H9 (cell line): ENCODE measurements at regions not wholly inside any gene's neighbourhood (a gene's known extent, or its start where the extent isn't known, plus 50 kb on each side); places are given as distances from the start of the nearest gene placed in this dataset.

Source experiments
- DNase-seq: peaks from one replicate; pipeline ENCODE4 v3.0.0-alpha.2; 2017
- H2AFZ ChIP-seq: one replicate; pipeline ENCODE4 v1.6.1; 2013; ENCODE audit warnings: mild to moderate bottlenecking, low read length, control low read depth, moderate library complexity
- H2AK5ac ChIP-seq: 2 replicates; pipeline ENCODE4 v1.6.1; 2013; ENCODE audit warnings: low read length, control low read depth, mixed read lengths; ENCODE audit not compliant: insufficient read length
- H2BK120ac ChIP-seq: one replicate; pipeline ENCODE4 v1.6.1; 2013; ENCODE audit warnings: low read depth, mild to moderate bottlenecking, low read length, control low read depth, inconsistent platforms; ENCODE audit not compliant: poor library complexity, severe bottlenecking
- H2BK12ac ChIP-seq: 2 replicates; pipeline ENCODE4 v1.6.1; 2013; ENCODE audit warnings: low read length, control low read depth, mixed read lengths, low read depth; ENCODE audit not compliant: insufficient read length
- H2BK15ac ChIP-seq: 2 replicates; pipeline ENCODE4 v1.6.1; 2013; ENCODE audit warnings: low read depth, low read length, control low read depth
- H2BK20ac ChIP-seq: one replicate; pipeline ENCODE4 v1.6.1; 2013; ENCODE audit warnings: low read depth, mild to moderate bottlenecking, low read length, control low read depth, inconsistent platforms; ENCODE audit not compliant: poor library complexity, severe bottlenecking
- H2BK5ac ChIP-seq: 2 replicates; pipeline ENCODE4 v1.6.1; 2013; ENCODE audit warnings: low read length, control low read depth, mixed read lengths; ENCODE audit not compliant: insufficient read length
- H3K14ac ChIP-seq: 2 replicates; pipeline ENCODE4 v1.6.1; 2013; ENCODE audit warnings: low read length, control low read depth; ENCODE audit not compliant: insufficient read depth
- H3K18ac ChIP-seq: 2 replicates; pipeline ENCODE4 v1.6.1; 2013; ENCODE audit warnings: low read depth, mild to moderate bottlenecking, mixed read lengths, low read length, control low read depth; ENCODE audit not compliant: insufficient read length
- H3K23ac ChIP-seq: 2 replicates; pipeline ENCODE4 v1.6.1; 2013; ENCODE audit warnings: low read length, control low read depth, mixed read lengths, low read depth; ENCODE audit not compliant: insufficient read length
- H3K23me2 ChIP-seq: 2 replicates; pipeline ENCODE4 v1.6.1; 2013; ENCODE audit warnings: low read depth, mild to moderate bottlenecking, mixed read lengths, low read length, control low read depth; ENCODE audit not compliant: insufficient read length, poor library complexity, severe bottlenecking
- H3K27ac ChIP-seq: 2 replicates; pipeline ENCODE4 v1.5.1; 2013; ENCODE audit warnings: low read length, control low read depth, mixed read lengths, low read depth; ENCODE audit not compliant: insufficient read length
- H3K27me3 ChIP-seq: 2 replicates; pipeline ENCODE4 v1.6.1; 2013; ENCODE audit warnings: low read length, control low read depth, inconsistent platforms; ENCODE audit not compliant: insufficient read depth
- H3K4ac ChIP-seq: 2 replicates; pipeline ENCODE4 v1.6.1; 2013; ENCODE audit warnings: low read depth, mild to moderate bottlenecking, control low read depth, inconsistent platforms, low read length, moderate library complexity
- H3K4me1 ChIP-seq: 2 replicates; pipeline ENCODE4 v1.6.1; 2013; ENCODE audit warnings: low read length, control low read depth, inconsistent platforms; ENCODE audit not compliant: insufficient read depth
- H3K4me2 ChIP-seq: 2 replicates; pipeline ENCODE4 v1.6.1; 2013; ENCODE audit warnings: low read length, control low read depth, mixed read lengths; ENCODE audit not compliant: insufficient read length, insufficient read depth
- H3K56ac ChIP-seq: 2 replicates; pipeline ENCODE4 v1.6.1; 2013; ENCODE audit warnings: low read depth, mild to moderate bottlenecking, mixed read lengths, low read length, control low read depth; ENCODE audit not compliant: insufficient read length
- H3K79me1 ChIP-seq: 2 replicates; pipeline ENCODE4 v1.6.1; 2013; ENCODE audit warnings: low read depth, mild to moderate bottlenecking, moderate library complexity, low read length, control low read depth, inconsistent platforms; ENCODE audit not compliant: insufficient read depth, poor library complexity, severe bottlenecking
- H3K79me2 ChIP-seq: 2 replicates; pipeline ENCODE4 v1.6.1; 2013; ENCODE audit warnings: low read length, control low read depth, inconsistent platforms; ENCODE audit not compliant: insufficient read depth
- H3K9ac ChIP-seq: 2 replicates; pipeline ENCODE4 v1.6.1; 2013; ENCODE audit warnings: low read length, control low read depth, mixed read lengths; ENCODE audit not compliant: insufficient read length; ENCODE audit errors: extremely low read depth
- H3K9me3 ChIP-seq: one replicate; pipeline ENCODE4 v1.6.1; 2013; ENCODE audit warnings: low read depth, low read length, inconsistent platforms; ENCODE audit not compliant: control insufficient read depth
- H3T11ph ChIP-seq: one replicate; pipeline ENCODE4 v1.6.1; 2013; ENCODE audit warnings: mild to moderate bottlenecking, low read length, control low read depth, inconsistent platforms
- H4K20me1 ChIP-seq: one replicate; pipeline ENCODE4 v1.6.1; 2013; ENCODE audit not compliant: control insufficient read depth, insufficient read length, insufficient read depth
- H4K5ac ChIP-seq: 2 replicates; pipeline ENCODE4 v1.6.1; 2013; ENCODE audit warnings: low read depth, mild to moderate bottlenecking, mixed read lengths, low read length, control low read depth; ENCODE audit not compliant: insufficient read length
- H4K8ac ChIP-seq: replicated peaks from 2 replicates; pipeline ENCODE4 v1.6.1; 2013; ENCODE audit warnings: low read length, control low read depth, mixed read lengths, low read depth; ENCODE audit not compliant: insufficient read length
- H4K91ac ChIP-seq: 2 replicates; pipeline ENCODE4 v1.6.1; 2013; ENCODE audit warnings: low read depth, mild to moderate bottlenecking, moderate library complexity, mixed read lengths, low read length, control low read depth; ENCODE audit not compliant: insufficient read length
- H3K27ac Mint-ChIP-seq, 3 experiments: 2 replicates in 2 of 3; 3 replicates in 1 of 3; pipeline ENCODE4 v1.8.0; 2020 to 2021; ENCODE audit warnings: mixed read lengths in 3 of 3, mild to moderate bottlenecking in 1 of 3, moderate library complexity in 1 of 3
- H3K27me3 Mint-ChIP-seq: 2 replicates; pipeline ENCODE4 v1.8.0; 2021; ENCODE audit warnings: low read depth, mild to moderate bottlenecking, moderate library complexity, mixed read lengths
- H3K36me3 Mint-ChIP-seq, 3 experiments: 2 replicates in 2 of 3; 3 replicates in 1 of 3; pipeline ENCODE4 v1.8.0; 2020 to 2021; ENCODE audit warnings: low read depth in 3 of 3, mixed read lengths in 3 of 3; ENCODE audit not compliant: insufficient read depth in 1 of 3
- H3K4me1 Mint-ChIP-seq, 2 experiments: 2 replicates each; pipeline ENCODE4 v1.8.0; 2020; ENCODE audit warnings: mixed read lengths in 2 of 2
- H3K4me3 Mint-ChIP-seq, 2 experiments: 2 replicates in 1 of 2; 3 replicates in 1 of 2; pipeline ENCODE4 v1.8.0; 2020 to 2021; ENCODE audit warnings: mild to moderate bottlenecking in 2 of 2, mixed read lengths in 2 of 2, moderate library complexity in 1 of 2
- H3K9me3 Mint-ChIP-seq, 2 experiments: 2 replicates in 1 of 2; 3 replicates in 1 of 2; pipeline ENCODE4 v1.8.0; 2020; ENCODE audit warnings: mild to moderate bottlenecking in 2 of 2, mixed read lengths in 2 of 2, moderate library complexity in 1 of 2
- TF ChIP-seq, protein P1 (sequence below): fragments of 200-600 bp; sonication (generic); conservative IDR thresholded peaks from 3 replicates; pipeline ENCODE4 v1.8.0; 2021; ENCODE audit warnings: antibody characterized with exemption, mild to moderate bottlenecking

GRCh38 chr7:18250133-18250532 lies 222.5 kb upstream of the PRPS1L1 start:
- Histone ChIP-seq H2BK120ac (no peak overlapping the region), H3K56ac (no peak overlapping the region), H2AK5ac (no peak overlapping the region), H3K18ac (no peak overlapping the region), H4K91ac (no peak overlapping the region), H2BK5ac (no peak overlapping the region), H4K20me1 (no peaks in the 10 kb centered on the region), H3K4me1 (no peaks in the 10 kb centered on the region), H3K9ac (no peak overlapping the region), H3K14ac (no peak overlapping the region), H3K79me1 (no peaks in the 10 kb centered on the region), H3K23ac (no peak overlapping the region), H3T11ph (no peak overlapping the region), H3K23me2 (no peaks in the 10 kb centered on the region), H4K8ac (no peak overlapping the region), H3K79me2 (no peaks in the 10 kb centered on the region), H3K27ac (no peak overlapping the region), H4K5ac (no peak overlapping the region), H3K27me3 (no peaks in the 10 kb centered on the region), H2BK12ac (no peak overlapping the region), H2BK15ac (no peak overlapping the region), H2BK20ac (no peak overlapping the region), H3K9me3 (no peaks in the 10 kb centered on the region), H3K4ac (no peak overlapping the region), H3K4me2 (no peak overlapping the region), H2AFZ (no peak overlapping the region)
- Mint-ChIP-seq H3K4me1 (no peaks in the 10 kb centered on the region), H3K27ac (no peak overlapping the region), H3K4me3 (no peak overlapping the region), H3K27me3 (peaks cover 1% of the 10 kb centered on the region; the same call in 1 of the 2 replicates), H3K9me3 (peaks cover 4 to 9% of the 10 kb centered on the region in 2 experiments; a peak in 3 of 5 replicates), H3K36me3 (0 out of 7 replicates have a peak, but pooled peaks cover 0 to 2% (median 0%) of the 10 kb centered on the region in 3 experiments)
- DNase-seq: no peak
- TF ChIP-seq, protein P1, sequence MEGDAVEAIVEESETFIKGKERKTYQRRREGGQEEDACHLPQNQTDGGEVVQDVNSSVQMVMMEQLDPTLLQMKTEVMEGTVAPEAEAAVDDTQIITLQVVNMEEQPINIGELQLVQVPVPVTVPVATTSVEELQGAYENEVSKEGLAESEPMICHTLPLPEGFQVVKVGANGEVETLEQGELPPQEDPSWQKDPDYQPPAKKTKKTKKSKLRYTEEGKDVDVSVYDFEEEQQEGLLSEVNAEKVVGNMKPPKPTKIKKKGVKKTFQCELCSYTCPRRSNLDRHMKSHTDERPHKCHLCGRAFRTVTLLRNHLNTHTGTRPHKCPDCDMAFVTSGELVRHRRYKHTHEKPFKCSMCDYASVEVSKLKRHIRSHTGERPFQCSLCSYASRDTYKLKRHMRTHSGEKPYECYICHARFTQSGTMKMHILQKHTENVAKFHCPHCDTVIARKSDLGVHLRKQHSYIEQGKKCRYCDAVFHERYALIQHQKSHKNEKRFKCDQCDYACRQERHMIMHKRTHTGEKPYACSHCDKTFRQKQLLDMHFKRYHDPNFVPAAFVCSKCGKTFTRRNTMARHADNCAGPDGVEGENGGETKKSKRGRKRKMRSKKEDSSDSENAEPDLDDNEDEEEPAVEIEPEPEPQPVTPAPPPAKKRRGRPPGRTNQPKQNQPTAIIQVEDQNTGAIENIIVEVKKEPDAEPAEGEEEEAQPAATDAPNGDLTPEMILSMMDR: no peak
